Activated CD8-positive, alpha-beta T cell treated with anti-CD3 and anti-CD28 coated beads, Interleukin-2, amount 10 ng/mL, durations not matched to agents 7 days and 5 days (primary cell): ENCODE measurements at regions not wholly inside any gene's neighbourhood (a gene's known extent, or its start where the extent isn't known, plus 50 kb on each side); places are given as distances from the start of the nearest gene placed in this dataset.

Experiments
- ATAC-seq: fragments of 150-1000 bp; cut with Tn5 transposase; one replicate; pipeline ENCODE4 v1.10.0; 2021; ENCODE audit warnings: moderate library complexity
- CTCF ChIA-PET: fragments of 350-600 bp; sonication (Branson Sonifier 250); formaldehyde crosslinking; loops from one replicate; lab custom pipeline; 2021; ENCODE audit warnings: antibody characterized with exemption; lab: Charles Lee
- POLR2A ChIA-PET: fragments of 350-600 bp; sonication (Branson Sonifier 250); formaldehyde crosslinking; loops from one replicate; lab custom pipeline; 2021; ENCODE audit warnings: antibody characterized with exemption; lab: Charles Lee
- DNase-seq: peaks from one replicate; pipeline ENCODE4 v3.0.0-alpha.2; 2020
- H3K27ac Mint-ChIP-seq: one replicate; pipeline ENCODE4 v1.8.0; 2021; ENCODE audit warnings: mild to moderate bottlenecking, mixed read lengths
- H3K27me3 Mint-ChIP-seq: one replicate; pipeline ENCODE4 v1.8.0; 2021; ENCODE audit warnings: low read depth, mixed read lengths
- H3K36me3 Mint-ChIP-seq: one replicate; pipeline ENCODE4 v1.8.0; 2021; ENCODE audit warnings: low read depth, mixed read lengths
- H3K4me1 Mint-ChIP-seq: one replicate; pipeline ENCODE4 v1.8.0; 2021; ENCODE audit warnings: low read depth, mixed read lengths
- H3K4me3 Mint-ChIP-seq: one replicate; pipeline ENCODE4 v1.8.0; 2021; ENCODE audit warnings: mild to moderate bottlenecking, mixed read lengths
- H3K9me3 Mint-ChIP-seq: one replicate; pipeline ENCODE4 v1.8.0; 2022; ENCODE audit warnings: mixed read lengths; ENCODE audit not compliant: insufficient read depth

- ChIA-PET CTCF (no interaction called here), POLR2A (no interaction called here)
- no peaks in the 10 kb centered on the region for H3K36me3 Mint-ChIP-seq
- no peaks in the 10 kb centered on the region for H3K9me3 Mint-ChIP-seq
- peaks cover 2% of the 10 kb centered on the region for H3K27me3 Mint-ChIP-seq
- no peak overlapping the region for H3K27ac Mint-ChIP-seq
- H3K4me1 Mint-ChIP-seq = no peaks in the 10 kb centered on the region
- DNase-seq = no peak
- no peak overlapping the region for H3K4me3 Mint-ChIP-seq
- ATAC-seq = no peak
Measured at GRCh38 chr10:44763331-44763730, 147.8 kb upstream of the TMEM72 start.

GRCh38 chr10:44765299-44765698, 145.8 kb upstream of the TMEM72 start:
- Mint-ChIP-seq H3K4me1 (no peaks in the 10 kb centered on the region), H3K27me3 (no peaks in the 10 kb centered on the region), H3K4me3 (no peak overlapping the region), H3K9me3 (no peaks in the 10 kb centered on the region), H3K36me3 (no peaks in the 10 kb centered on the region), H3K27ac (no peak overlapping the region)
- CTCF ChIA-PET = interaction anchor here (1.6 kb wide), 1 partner anchor 92 kb away, joined by 3 read pairs; no protein-coding TSS in a partner anchor
- POLR2A ChIA-PET = no interaction called here
- no peak for DNase-seq
- ATAC-seq = no peak

DNA sequence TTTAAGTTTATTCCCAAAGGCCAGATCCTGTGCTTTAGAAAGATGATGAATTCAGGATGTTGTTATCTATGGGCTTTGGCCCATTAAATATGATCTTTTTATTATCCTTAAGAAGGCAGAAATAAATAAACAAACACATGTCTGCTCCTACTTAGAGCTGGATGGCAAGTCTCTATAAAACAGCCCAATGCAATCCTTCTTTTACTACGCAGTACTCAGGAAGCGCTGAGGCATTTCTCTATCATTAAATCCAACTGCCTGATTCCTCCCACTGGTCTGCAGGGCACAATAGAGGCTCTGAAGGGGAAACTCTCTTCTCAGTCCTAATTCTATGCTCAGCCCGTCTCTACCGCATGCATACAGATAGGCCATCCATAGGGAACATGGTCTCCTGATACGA, 144.5 kb upstream of the TMEM72 start:
- ChIA-PET CTCF (no interaction called here), POLR2A (no interaction called here)
- DNase-seq (no peak), ATAC-seq (no peak)
- Mint-ChIP-seq H3K4me3 (no peak overlapping the region), H3K27me3 (no peaks in the 10 kb centered on the region), H3K4me1 (no peaks in the 10 kb centered on the region), H3K27ac (no peak overlapping the region), H3K36me3 (no peaks in the 10 kb centered on the region), H3K9me3 (no peaks in the 10 kb centered on the region)

DNA sequence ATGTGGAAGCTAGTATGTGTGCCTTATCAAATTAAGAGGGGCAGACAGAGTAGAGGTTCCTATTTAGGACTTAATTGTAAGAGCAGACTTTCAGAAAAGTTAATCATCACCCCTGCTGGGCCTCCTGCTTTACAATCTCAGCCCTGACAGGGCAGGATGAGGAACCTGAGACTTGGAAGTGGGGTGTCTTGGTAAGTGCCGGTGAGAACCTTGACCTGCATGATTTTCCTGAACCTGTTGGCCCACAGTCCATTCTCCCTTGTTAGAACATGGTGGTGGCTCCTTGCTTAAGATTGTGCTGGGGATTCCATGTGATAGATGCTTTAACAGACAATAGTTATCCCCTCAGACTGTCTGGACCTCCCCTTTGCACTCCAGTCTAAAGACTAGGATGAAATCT, 141.7 kb upstream of the TMEM72 start:
- Mint-ChIP-seq H3K9me3 (no peaks in the 10 kb centered on the region), H3K27ac (no peak overlapping the region), H3K4me1 (no peaks in the 10 kb centered on the region), H3K36me3 (no peaks in the 10 kb centered on the region), H3K27me3 (no peaks in the 10 kb centered on the region), H3K4me3 (no peak overlapping the region)
- CTCF ChIA-PET = no interaction called here
- DNase-seq (no peak), ATAC-seq (no peak)
- POLR2A ChIA-PET = no interaction called here

DNA sequence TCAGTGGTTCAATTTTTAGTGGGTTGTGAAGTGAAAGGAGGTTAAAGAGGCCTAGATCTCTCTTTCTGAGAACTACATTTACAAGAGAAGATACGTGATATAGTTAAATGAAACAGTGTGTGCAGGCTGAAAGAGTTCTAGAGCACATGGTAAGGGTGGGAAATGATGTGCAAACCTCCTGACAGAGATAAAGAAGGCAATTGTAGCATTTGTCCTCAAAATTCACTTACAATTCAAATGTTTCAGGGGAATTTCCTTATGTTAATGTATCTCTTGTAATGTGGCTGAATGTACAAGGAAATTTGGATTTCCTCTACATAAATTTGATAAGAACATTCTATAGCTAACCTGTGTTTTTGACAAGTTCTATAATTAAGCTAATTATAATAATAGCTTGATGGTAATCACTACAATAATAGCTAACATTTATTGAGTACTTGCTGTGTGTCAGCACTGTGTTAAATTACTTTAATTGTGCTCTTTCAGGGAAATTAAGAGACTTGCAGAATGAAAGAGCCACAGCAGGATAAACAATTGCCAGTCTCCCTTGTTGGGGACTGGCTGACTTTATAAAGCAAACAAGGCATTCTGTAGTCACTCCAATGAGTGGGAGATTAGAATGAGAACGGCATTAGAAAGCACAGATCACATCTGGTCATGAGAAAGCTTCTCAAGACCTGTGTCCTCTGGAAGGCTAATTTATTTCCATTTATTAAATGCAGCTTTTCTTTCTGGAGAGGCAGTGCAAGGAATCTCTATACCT, 139.7 kb upstream of the TMEM72 start:
- no peaks in the 10 kb centered on the region for H3K36me3 Mint-ChIP-seq
- no peaks in the 10 kb centered on the region for H3K4me1 Mint-ChIP-seq
- no peaks in the 10 kb centered on the region for H3K9me3 Mint-ChIP-seq
- no peak overlapping the region for H3K27ac Mint-ChIP-seq
- ATAC-seq = no peak
- CTCF ChIA-PET = no interaction called here
- no peaks in the 10 kb centered on the region for H3K27me3 Mint-ChIP-seq
- no peak overlapping the region for H3K4me3 Mint-ChIP-seq
- POLR2A ChIA-PET = no interaction called here
- DNase-seq = no peak

DNA sequence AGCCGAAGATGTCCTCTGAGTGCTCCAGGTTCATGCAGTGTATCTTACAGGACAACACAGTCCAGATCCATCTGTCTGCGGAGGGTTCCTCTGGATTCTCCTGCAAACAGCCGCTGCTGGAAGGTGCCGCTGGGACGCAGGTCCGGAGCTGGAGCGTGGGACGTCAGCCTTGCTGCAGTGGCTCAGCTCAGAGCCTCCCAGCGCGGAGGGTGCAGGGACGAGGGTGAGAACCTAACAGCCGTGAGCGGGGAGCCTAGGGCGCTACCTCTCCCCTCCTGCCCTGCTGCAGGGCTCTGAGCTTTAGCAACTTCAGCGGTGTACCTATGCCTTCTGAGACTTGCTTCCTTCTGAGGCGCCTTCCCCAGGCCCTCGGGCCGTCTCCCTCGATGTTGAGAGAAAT, 137.6 kb upstream of the TMEM72 start:
- POLR2A ChIA-PET = no interaction called here
- Mint-ChIP-seq H3K27me3 (no peaks in the 10 kb centered on the region), H3K27ac (no peak overlapping the region), H3K9me3 (no peaks in the 10 kb centered on the region), H3K4me3 (no peak overlapping the region), H3K4me1 (no peaks in the 10 kb centered on the region), H3K36me3 (no peaks in the 10 kb centered on the region)
- DNase-seq (no peak), ATAC-seq (no peak)
- CTCF ChIA-PET = no interaction called here

GRCh38 chr10:44774676-44775401, 136.3 kb upstream of the TMEM72 start:
- POLR2A ChIA-PET = no interaction called here
- H3K36me3 Mint-ChIP-seq = no peaks in the 10 kb centered on the region
- CTCF ChIA-PET = no interaction called here
- no peak for DNase-seq
- no peak overlapping the region for H3K4me3 Mint-ChIP-seq
- no peaks in the 10 kb centered on the region for H3K9me3 Mint-ChIP-seq
- no peak overlapping the region for H3K27ac Mint-ChIP-seq
- ATAC-seq = no peak
- no peaks in the 10 kb centered on the region for H3K4me1 Mint-ChIP-seq
- H3K27me3 Mint-ChIP-seq = peaks cover under 1% of the 10 kb centered on the region

- Mint-ChIP-seq H3K4me1 (no peaks in the 10 kb centered on the region), H3K4me3 (no peak overlapping the region), H3K27ac (no peak overlapping the region), H3K36me3 (no peaks in the 10 kb centered on the region), H3K9me3 (no peaks in the 10 kb centered on the region), H3K27me3 (peaks cover 2% of the 10 kb centered on the region)
- ChIA-PET CTCF (no interaction called here), POLR2A (no interaction called here)
- ATAC-seq (no peak), DNase-seq (no peak)
Measured at GRCh38 chr10:44775402-44775741, 135.8 kb upstream of the TMEM72 start.

DNA sequence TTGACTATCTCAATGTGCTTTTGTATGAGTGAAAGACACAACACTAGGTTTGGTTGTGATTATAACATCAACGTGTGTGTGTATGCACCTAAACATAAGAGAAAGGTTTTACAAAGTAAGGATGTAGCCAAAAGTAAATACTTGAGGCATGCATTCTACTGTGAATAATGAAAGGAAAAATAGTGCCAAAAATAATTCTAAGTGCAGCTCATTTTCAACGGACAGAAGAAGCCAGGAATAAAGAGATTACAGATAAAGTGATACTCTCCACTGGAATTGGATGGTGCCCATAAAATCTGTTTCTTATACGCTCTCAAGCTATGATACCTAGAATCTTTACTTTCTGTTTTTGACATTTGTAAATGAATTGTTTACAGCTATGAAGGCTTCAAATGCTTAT, 135.0 kb upstream of the TMEM72 start:
- no peaks in the 10 kb centered on the region for H3K9me3 Mint-ChIP-seq
- ChIA-PET POLR2A (no interaction called here), CTCF (no interaction called here)
- DNase-seq = no peak
- no peaks in the 10 kb centered on the region for H3K36me3 Mint-ChIP-seq
- H3K4me1 Mint-ChIP-seq = no peaks in the 10 kb centered on the region
- no peak for ATAC-seq
- H3K27me3 Mint-ChIP-seq = peaks cover 2% of the 10 kb centered on the region
- H3K4me3 Mint-ChIP-seq = no peak overlapping the region
- H3K27ac Mint-ChIP-seq = no peak overlapping the region

- ChIA-PET CTCF (no interaction called here), POLR2A (no interaction called here)
- Mint-ChIP-seq H3K27me3 (peaks cover 2% of the 10 kb centered on the region), H3K27ac (no peak overlapping the region), H3K4me1 (no peaks in the 10 kb centered on the region), H3K9me3 (no peaks in the 10 kb centered on the region), H3K36me3 (no peaks in the 10 kb centered on the region), H3K4me3 (no peak overlapping the region)
- DNase-seq (no peak), ATAC-seq (no peak)
Measured at GRCh38 chr10:44779511-44779910, 131.6 kb upstream of the TMEM72 start.

- Mint-ChIP-seq H3K4me3 (no peak overlapping the region), H3K9me3 (no peaks in the 10 kb centered on the region), H3K36me3 (no peaks in the 10 kb centered on the region), H3K27ac (no peak overlapping the region), H3K27me3 (peaks cover 2% of the 10 kb centered on the region), H3K4me1 (no peaks in the 10 kb centered on the region)
- POLR2A ChIA-PET = no interaction called here
- no peak for ATAC-seq
- CTCF ChIA-PET = no interaction called here
- DNase-seq = no peak
Measured at GRCh38 chr10:44780426-44780825, 130.7 kb upstream of the TMEM72 start.

- H3K27ac Mint-ChIP-seq = no peak overlapping the region
- DNase-seq (no peak), ATAC-seq (no peak)
- H3K36me3 Mint-ChIP-seq = no peaks in the 10 kb centered on the region
- H3K27me3 Mint-ChIP-seq = peaks cover 2% of the 10 kb centered on the region
- POLR2A ChIA-PET = no interaction called here
- H3K4me3 Mint-ChIP-seq = no peak overlapping the region
- CTCF ChIA-PET = no interaction called here
- H3K9me3 Mint-ChIP-seq = no peaks in the 10 kb centered on the region
- no peaks in the 10 kb centered on the region for H3K4me1 Mint-ChIP-seq
Measured at GRCh38 chr10:44781131-44781530, 130.0 kb upstream of the TMEM72 start.
